Glutamatergic neuron (in vitro differentiated cells): ENCODE measurements at regions not wholly inside any gene's neighbourhood (a gene's known extent, or its start where the extent isn't known, plus 50 kb on each side); places are given as distances from the start of the nearest gene placed in this dataset.

Source experiments
- DNase-seq: peaks from one replicate; pipeline ENCODE4 v3.0.0; 2022
- H3K27ac Mint-ChIP-seq: one replicate; pipeline ENCODE4 v1.8.0; 2020; ENCODE audit warnings: mild to moderate bottlenecking, mixed read lengths, inconsistent platforms; ENCODE audit not compliant: unreplicated experiment
- H3K27me3 Mint-ChIP-seq: one replicate; pipeline ENCODE4 v1.8.0; 2020; ENCODE audit warnings: mild to moderate bottlenecking, moderate library complexity, mixed read lengths, inconsistent platforms; ENCODE audit not compliant: unreplicated experiment
- H3K36me3 Mint-ChIP-seq: one replicate; pipeline ENCODE4 v1.8.0; 2020; ENCODE audit warnings: mild to moderate bottlenecking, mixed read lengths, inconsistent platforms; ENCODE audit not compliant: unreplicated experiment
- H3K4me1 Mint-ChIP-seq: one replicate; pipeline ENCODE4 v1.8.0; 2020; ENCODE audit warnings: mild to moderate bottlenecking, low read depth, mixed read lengths, inconsistent platforms; ENCODE audit not compliant: unreplicated experiment
- H3K4me3 Mint-ChIP-seq: one replicate; pipeline ENCODE4 v1.8.0; 2020; ENCODE audit warnings: mild to moderate bottlenecking, mixed read lengths, inconsistent platforms; ENCODE audit not compliant: unreplicated experiment
- H3K9me3 Mint-ChIP-seq: one replicate; pipeline ENCODE4 v1.8.0; 2020; ENCODE audit warnings: mild to moderate bottlenecking, moderate library complexity, mixed read lengths, inconsistent platforms; ENCODE audit not compliant: unreplicated experiment
- CTCF ChIP-seq: fragments of 200-600 bp; sonication (generic); IDR thresholded peaks from one replicate; pipeline ENCODE4 v1.5.0; 2021; ENCODE audit not compliant: partially characterized antibody, unreplicated experiment

- TF ChIP-seq CTCF = no peak
- Mint-ChIP-seq H3K4me1 (peaks cover 18% of the 10 kb centered on the region), H3K27me3 (peaks cover 3% of the 10 kb centered on the region), H3K9me3 (peaks cover 22% of the 10 kb centered on the region), H3K36me3 (peaks cover 5% of the 10 kb centered on the region), H3K27ac (peak overlapping the region; percentile 80), H3K4me3 (no peak overlapping the region)
- peak; percentile 51 for DNase-seq
Measured at GRCh38 chr16:88284626-88285513, 97.9 kb upstream of the ZNF469 start.

DNA sequence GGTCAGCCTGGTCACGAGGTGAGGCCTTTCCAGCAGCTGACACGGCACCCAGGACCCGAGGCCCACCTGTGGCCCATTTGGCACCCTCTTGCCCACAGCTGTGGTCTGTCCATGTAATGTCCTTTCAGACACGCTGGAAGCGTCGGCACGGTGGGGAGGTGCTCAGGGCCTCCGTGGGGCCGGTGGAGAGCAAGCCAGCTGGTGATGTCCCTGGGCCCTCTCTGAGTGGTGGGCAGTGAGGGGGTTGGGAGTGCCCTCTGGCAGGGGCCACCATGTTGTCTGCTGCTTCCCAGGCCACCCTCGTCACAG is 97.3 kb upstream of the ZNF469 start:
- Mint-ChIP-seq H3K27ac (no peak overlapping the region), H3K4me1 (peaks cover 18% of the 10 kb centered on the region), H3K27me3 (peaks cover 3% of the 10 kb centered on the region), H3K4me3 (no peak overlapping the region), H3K9me3 (peaks cover 22% of the 10 kb centered on the region), H3K36me3 (peaks cover 5% of the 10 kb centered on the region)
- TF ChIP-seq CTCF = no peak
- no peak for DNase-seq

GRCh38 chr16:88286301-88286923 is 96.3 kb upstream of the ZNF469 start:
- H3K4me1 Mint-ChIP-seq = peaks cover 18% of the 10 kb centered on the region
- no peak for TF ChIP-seq CTCF
- H3K27ac Mint-ChIP-seq = no peak overlapping the region
- H3K4me3 Mint-ChIP-seq = no peak overlapping the region
- peaks cover 22% of the 10 kb centered on the region for H3K9me3 Mint-ChIP-seq
- H3K36me3 Mint-ChIP-seq = peaks cover 5% of the 10 kb centered on the region
- H3K27me3 Mint-ChIP-seq = peaks cover 3% of the 10 kb centered on the region
- no peak for DNase-seq

GRCh38 chr16:88287219-88287618 is 95.5 kb upstream of the ZNF469 start:
- no peak overlapping the region for H3K27ac Mint-ChIP-seq
- no peak overlapping the region for H3K4me3 Mint-ChIP-seq
- DNase-seq = peak; percentile 43
- TF ChIP-seq CTCF = peak; percentile 75
- peaks cover 20% of the 10 kb centered on the region for H3K9me3 Mint-ChIP-seq
- peaks cover 5% of the 10 kb centered on the region for H3K36me3 Mint-ChIP-seq
- peaks cover 14% of the 10 kb centered on the region for H3K4me1 Mint-ChIP-seq
- H3K27me3 Mint-ChIP-seq = peaks cover 3% of the 10 kb centered on the region

GRCh38 chr16:88288303-88288702 is 94.5 kb upstream of the ZNF469 start:
- no peak for TF ChIP-seq CTCF
- Mint-ChIP-seq H3K27ac (no peak overlapping the region), H3K9me3 (peaks cover 17% of the 10 kb centered on the region), H3K36me3 (peaks cover 2% of the 10 kb centered on the region), H3K4me1 (peaks cover 5% of the 10 kb centered on the region), H3K4me3 (no peak overlapping the region), H3K27me3 (peaks cover 5% of the 10 kb centered on the region)
- DNase-seq = no peak
